Stimulated activated CD8-positive, alpha-beta memory T cell treated with anti-CD3 and anti-CD28 coated beads, Interleukin-7, amount 100 ng/mL, for 48 hours (primary cell): ENCODE measurements at regions not wholly inside any gene's neighbourhood (a gene's known extent, or its start where the extent isn't known, plus 50 kb on each side); places are given as distances from the start of the nearest gene placed in this dataset.

Experiments used
- DNase-seq, 2 donors: peaks; one replicate each; pipeline ENCODE4 v3.0.0-alpha.2; 2020; ENCODE audit warnings: low read depth in 1 of 2; ENCODE audit errors: extremely low read depth in 1 of 2

- no peak for DNase-seq
Observed at GRCh38 chr4:36492590-36492989, 211.2 kb downstream of the DTHD1 start.

GRCh38 chr4:36493251-36493650, 211.8 kb downstream of the DTHD1 start:
- DNase-seq = no peak

- no peak for DNase-seq
Observed at GRCh38 chr4:36494016-36494415, 212.6 kb downstream of the DTHD1 start.

GRCh38 chr4:36494747-36495146, 213.3 kb downstream of the DTHD1 start:
- DNase-seq = no peak

- DNase-seq = no peak
Observed at GRCh38 chr4:36502350-36502749, 220.9 kb downstream of the DTHD1 start.

- no peak for DNase-seq
Observed at GRCh38 chr4:36508394-36508793, 227.0 kb downstream of the DTHD1 start.

- no peak for DNase-seq
Observed at GRCh38 chr4:36509845-36510244, 228.4 kb downstream of the DTHD1 start.

GRCh38 chr4:36511785-36512184, 230.4 kb downstream of the DTHD1 start:
- DNase-seq = no peak

GRCh38 chr4:36516522-36517095, 235.2 kb downstream of the DTHD1 start:
- DNase-seq = no peak

GRCh38 chr4:36523182-36523581, 241.8 kb downstream of the DTHD1 start:
- DNase-seq = no peak

GRCh38 chr4:36532670-36533379, 251.4 kb downstream of the DTHD1 start:
- DNase-seq = no peak

GRCh38 chr4:36533944-36534343, 252.5 kb downstream of the DTHD1 start:
- no peak for DNase-seq

- no peak for DNase-seq
Observed at GRCh38 chr4:36547383-36547782, 266.0 kb downstream of the DTHD1 start.

- DNase-seq = no peak
Observed at GRCh38 chr4:36549252-36549651, 267.8 kb downstream of the DTHD1 start.

- DNase-seq = no peak
Observed at GRCh38 chr4:36549992-36550391, 268.6 kb downstream of the DTHD1 start.

GRCh38 chr4:36551697-36552214, 270.3 kb downstream of the DTHD1 start:
- DNase-seq = peak in 1 of 2 donors; percentile 6

GRCh38 chr4:36553029-36553428, 271.6 kb downstream of the DTHD1 start:
- no peak for DNase-seq

- DNase-seq = no peak
Observed at GRCh38 chr4:36553453-36553852, 272.0 kb downstream of the DTHD1 start.

GRCh38 chr4:36556984-36557383, 275.6 kb downstream of the DTHD1 start:
- DNase-seq = no peak

- no peak for DNase-seq
Observed at GRCh38 chr4:36568575-36568974, 287.2 kb downstream of the DTHD1 start.

GRCh38 chr4:36573441-36573840, 292.0 kb downstream of the DTHD1 start:
- no peak for DNase-seq

GRCh38 chr4:36574816-36575215, 293.4 kb downstream of the DTHD1 start:
- no peak for DNase-seq

- no peak for DNase-seq
Observed at GRCh38 chr4:36582198-36582597, 300.8 kb downstream of the DTHD1 start.
